ENCODE measurements at regions not wholly inside any gene's neighbourhood (a gene's known extent, or its start where the extent isn't known, plus 50 kb on each side); places are given as distances from the start of the nearest gene placed in this dataset.

- TF ChIP-seq CTCF (IDR thresholded peaks at IDR 0.05) (no peak), POLR2A (IDR thresholded peaks at IDR 0.05) (no peak), POLR2AphosphoS5 (IDR thresholded peaks at IDR 0.05) (no peak), EP300 (IDR thresholded peaks at IDR 0.05) (no peak)
These were observed 70.8 kb downstream of the DMRTA2 start for GRCh38 chr1:50352428-50352827.

Data from suprapubic skin (tissue), 4 donors.